NT2/D1 (cell line): ENCODE measurements at regions not wholly inside any gene's neighbourhood (a gene's known extent, or its start where the extent isn't known, plus 50 kb on each side); places are given as distances from the start of the nearest gene placed in this dataset.

ENCODE experiments used
- SUZ12 ChIP-seq: IDR thresholded peaks from 2 replicates; pipeline ENCODE4 v1.6.1; 2011; ENCODE audit not compliant: insufficient read length, insufficient read depth; ENCODE audit errors: extremely low read depth
- YY1 ChIP-seq: IDR thresholded peaks from 2 replicates; pipeline ENCODE4 v1.6.1; 2011; ENCODE audit not compliant: insufficient read length, insufficient read depth

DNA sequence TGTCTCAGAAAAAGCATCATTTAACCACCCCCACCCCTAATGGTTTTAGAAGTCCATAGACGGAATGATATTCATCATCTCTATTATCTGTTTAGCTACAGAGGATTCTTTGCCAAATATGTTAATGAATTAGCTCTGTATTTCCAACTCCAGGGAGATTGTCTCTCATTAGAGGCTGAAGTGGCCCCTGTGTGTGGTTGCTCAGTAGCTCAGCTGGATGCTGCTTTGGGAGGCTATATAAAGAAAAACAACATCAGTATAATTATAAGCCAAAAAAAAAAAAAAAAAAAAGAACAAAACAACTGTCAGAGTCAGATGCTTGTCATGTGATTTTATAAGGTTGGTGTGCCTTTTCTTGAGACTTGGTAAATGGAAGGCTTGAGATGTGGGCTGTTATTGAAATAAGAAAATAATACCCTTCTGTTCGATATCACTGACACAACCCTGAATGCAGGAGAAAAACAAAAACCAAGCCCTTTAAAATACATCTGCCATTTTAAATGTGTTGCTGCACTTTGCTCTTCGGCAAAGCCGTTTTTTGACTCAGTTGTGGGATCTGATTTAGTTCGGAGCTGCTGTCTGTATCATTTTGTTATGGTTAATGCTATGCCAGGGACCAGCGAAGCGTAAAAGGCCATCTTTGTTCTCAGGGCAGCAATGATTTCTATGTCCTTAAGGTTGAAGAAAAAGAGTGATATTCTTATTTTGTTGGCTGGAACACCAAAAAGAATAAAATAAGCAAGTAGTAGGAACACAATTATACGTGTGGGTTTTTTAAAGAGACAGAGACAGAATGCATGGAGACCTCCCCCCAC is 422.6 kb downstream of the QKI start:
- no peak for TF ChIP-seq YY1
- no peak for TF ChIP-seq SUZ12
